GM19438 (cell line): ENCODE measurements at regions not wholly inside any gene's neighbourhood (a gene's known extent, or its start where the extent isn't known, plus 50 kb on each side); places are given as distances from the start of the nearest gene placed in this dataset.

Experiments used
- ATAC-seq: cut with Tn5 transposase; IDR thresholded peaks from one replicate; pipeline ENCODE4 v1.9.1; 2021; ENCODE audit warnings: low read depth; ENCODE audit not compliant: unreplicated experiment

GRCh38 chr16:64321066-64321465 lies 800.8 kb downstream of the CDH11 start:
- no peak for ATAC-seq

GRCh38 chr16:64317601-64318000 lies 804.3 kb downstream of the CDH11 start:
- no peak for ATAC-seq

GRCh38 chr16:64313726-64314125 lies 808.1 kb downstream of the CDH11 start:
- ATAC-seq, result no peak

- ATAC-seq, result no peak
These were observed 808.9 kb downstream of the CDH11 start for GRCh38 chr16:64312980-64313379.

- no peak for ATAC-seq
These were observed 809.6 kb downstream of the CDH11 start for GRCh38 chr16:64312292-64312691.

- ATAC-seq, result no peak
These were observed 810.6 kb downstream of the CDH11 start for GRCh38 chr16:64311241-64311640.

GRCh38 chr16:64309398-64310110 lies 812.3 kb downstream of the CDH11 start:
- no peak for ATAC-seq

GRCh38 chr16:64308721-64309120 lies 813.1 kb downstream of the CDH11 start:
- ATAC-seq, result no peak

- ATAC-seq, result no peak
These were observed 814.4 kb downstream of the CDH11 start for GRCh38 chr16:64307431-64307830.

GRCh38 chr16:64305663-64306062 lies 816.2 kb downstream of the CDH11 start:
- ATAC-seq, result no peak

- no peak for ATAC-seq
These were observed 816.9 kb downstream of the CDH11 start for GRCh38 chr16:64304951-64305350.

- ATAC-seq, result no peak
These were observed 817.5 kb downstream of the CDH11 start for GRCh38 chr16:64304396-64304795.

GRCh38 chr16:64297863-64298600 lies 823.8 kb downstream of the CDH11 start:
- ATAC-seq, result no peak

GRCh38 chr16:64295466-64295865 lies 826.4 kb downstream of the CDH11 start:
- no peak for ATAC-seq

GRCh38 chr16:64292953-64293352 lies 828.9 kb downstream of the CDH11 start:
- no peak for ATAC-seq

GRCh38 chr16:64292161-64292560 lies 829.7 kb downstream of the CDH11 start:
- ATAC-seq, result no peak

- ATAC-seq, result no peak
These were observed 831.4 kb downstream of the CDH11 start for GRCh38 chr16:64290461-64290860.

GRCh38 chr16:64287655-64288528 lies 834.0 kb downstream of the CDH11 start:
- ATAC-seq, result no peak

- ATAC-seq, result no peak
These were observed 839.7 kb downstream of the CDH11 start for GRCh38 chr16:64282181-64282580.

GRCh38 chr16:64280317-64280716 lies 841.5 kb downstream of the CDH11 start:
- ATAC-seq, result no peak

GRCh38 chr16:64278196-64278595 lies 843.7 kb downstream of the CDH11 start:
- no peak for ATAC-seq
